T47D (cell line): ENCODE measurements at regions not wholly inside any gene's neighbourhood (a gene's known extent, or its start where the extent isn't known, plus 50 kb on each side); places are given as distances from the start of the nearest gene placed in this dataset.
A peak's percentile ranks its signal among the peaks of the same experiment; 100 is the strongest.

ENCODE experiments used
- DNase-seq, 2 experiments: peaks; one replicate each; pipeline versions ENCODE4 v3.0.0 to v3.0.0-alpha.2; 2011 to 2012; ENCODE audit warnings: low read depth in 1 of 2, low spot score in 1 of 2
- JUND ChIP-seq: IDR thresholded peaks from 2 replicates; pipeline ENCODE4 v1.6.1; 2012; ENCODE audit warnings: low read depth
- in situ Hi-C: cut with HindIII; loops from 2 replicates; pipeline ENCODE4 v1.10.0; 2016; ENCODE audit warnings: low sequenced_read_pairs, low pct_unique_long_range_greater_than_20kb

GRCh38 chr6:15981956-15982355 is 146.9 kb upstream of the MYLIP start:
- DNase-seq: no peak
- no peak for TF ChIP-seq JUND
- in situ Hi-C loops: no loop called here

- in situ Hi-C loops: no loop called here
- no peak for DNase-seq
- no peak for TF ChIP-seq JUND
Measured at GRCh38 chr6:15980801-15981200, 148.1 kb upstream of the MYLIP start.

DNA sequence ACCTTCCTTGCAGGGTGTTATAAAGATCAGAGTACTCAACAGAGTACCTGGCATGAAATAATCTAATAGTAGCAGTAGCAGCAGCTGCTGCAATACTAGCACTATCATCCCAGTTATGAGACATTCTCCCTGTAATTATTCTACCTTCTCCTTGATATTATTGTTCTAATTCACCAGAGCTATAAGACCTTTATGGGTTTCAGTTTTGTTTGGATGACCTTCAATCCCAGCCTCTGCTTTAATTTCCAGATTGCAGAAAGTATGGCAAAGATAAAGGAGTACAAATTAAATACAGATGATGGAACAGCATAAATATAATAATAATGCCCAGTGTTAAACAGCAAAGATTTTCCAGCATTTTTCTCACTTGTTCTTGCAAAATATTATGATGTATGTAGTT is 150.5 kb upstream of the MYLIP start:
- no peak for DNase-seq
- no peak for TF ChIP-seq JUND
- in situ Hi-C loops: no loop called here

GRCh38 chr6:15977050-15977449 is 151.8 kb upstream of the MYLIP start:
- in situ Hi-C loops: no loop called here
- DNase-seq: no peak

GRCh38 chr6:15974817-15975216 is 154.1 kb upstream of the MYLIP start:
- in situ Hi-C loops: no loop called here
- no peak for TF ChIP-seq JUND
- DNase-seq: no peak

More at GRCh38 chr6:15977050-15977449, 151.8 kb upstream of the MYLIP start:
- no peak for TF ChIP-seq JUND

DNA sequence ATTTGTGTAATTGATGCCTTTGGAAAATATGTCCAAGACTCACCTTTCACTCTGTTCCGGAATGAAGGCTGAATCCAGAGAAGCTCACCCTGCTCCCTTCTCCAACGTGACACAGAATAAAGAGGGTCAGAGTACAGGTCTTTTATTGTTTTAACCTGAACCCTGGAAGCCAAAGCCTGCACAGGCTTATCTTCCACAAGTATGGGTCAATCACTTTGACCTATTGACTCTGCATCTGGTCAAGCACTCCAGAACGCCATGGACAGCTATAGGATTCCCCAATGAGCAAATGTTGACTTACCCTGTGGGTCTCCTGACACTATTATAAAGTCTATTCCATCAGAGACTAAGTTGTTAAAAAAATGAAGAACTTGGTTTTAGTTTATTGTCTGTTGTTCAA is 158.4 kb upstream of the MYLIP start:
- in situ Hi-C loops: no loop called here
- no peak for DNase-seq
- TF ChIP-seq JUND: no peak

- no peak for TF ChIP-seq JUND
- DNase-seq: peak in 1 of 2 experiments; percentile 45
- in situ Hi-C loops: no loop called here
Measured at GRCh38 chr6:15969236-15969778, 159.6 kb upstream of the MYLIP start.

DNA sequence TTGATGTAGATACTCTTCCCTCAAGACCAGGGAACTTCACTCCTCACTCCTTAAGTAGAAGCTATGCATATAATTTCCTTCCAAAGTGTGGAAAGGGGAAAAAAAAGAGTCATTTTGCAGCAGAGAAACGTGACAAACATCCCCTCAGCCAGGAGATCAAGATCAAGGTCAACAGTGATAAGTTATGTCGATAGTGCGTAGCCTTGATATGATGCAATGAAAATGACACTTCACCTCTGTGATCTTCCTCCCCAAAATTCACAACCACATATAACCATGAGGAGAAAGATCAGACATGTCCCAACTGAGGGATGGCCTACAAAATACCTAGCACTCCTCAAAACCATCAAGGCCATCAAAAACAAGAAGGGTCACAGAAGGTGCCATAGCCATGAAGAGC is 160.4 kb upstream of the MYLIP start:
- in situ Hi-C loops: no loop called here
- DNase-seq: no peak
- no peak for TF ChIP-seq JUND

GRCh38 chr6:15966000-15966520 is 162.8 kb upstream of the MYLIP start:
- in situ Hi-C loops: no loop called here

DNA sequence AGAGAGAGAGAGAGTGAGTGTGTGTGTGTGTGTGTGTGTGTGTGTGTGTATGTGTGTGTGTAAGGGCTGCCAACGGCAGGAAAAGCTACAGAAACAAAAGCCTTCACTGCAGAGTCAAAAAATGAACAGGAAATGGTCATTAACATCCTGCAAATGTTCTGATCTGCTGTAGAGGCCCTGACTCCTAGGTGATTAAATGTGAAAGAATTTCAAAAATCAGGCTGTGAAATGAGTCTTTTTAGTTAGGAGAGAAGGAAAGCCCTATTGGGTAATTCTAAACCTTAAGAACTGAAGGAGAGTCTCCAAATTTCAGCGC is 166.5 kb upstream of the MYLIP start:
- DNase-seq: no peak
- TF ChIP-seq JUND: no peak
- in situ Hi-C loops: no loop called here

More at GRCh38 chr6:15966000-15966520, 162.8 kb upstream of the MYLIP start:
- no peak for TF ChIP-seq JUND
- DNase-seq: no peak

- TF ChIP-seq JUND: no peak
- in situ Hi-C loops: no loop called here
- DNase-seq: no peak
Measured at GRCh38 chr6:15961635-15962448, 167.0 kb upstream of the MYLIP start.

DNA sequence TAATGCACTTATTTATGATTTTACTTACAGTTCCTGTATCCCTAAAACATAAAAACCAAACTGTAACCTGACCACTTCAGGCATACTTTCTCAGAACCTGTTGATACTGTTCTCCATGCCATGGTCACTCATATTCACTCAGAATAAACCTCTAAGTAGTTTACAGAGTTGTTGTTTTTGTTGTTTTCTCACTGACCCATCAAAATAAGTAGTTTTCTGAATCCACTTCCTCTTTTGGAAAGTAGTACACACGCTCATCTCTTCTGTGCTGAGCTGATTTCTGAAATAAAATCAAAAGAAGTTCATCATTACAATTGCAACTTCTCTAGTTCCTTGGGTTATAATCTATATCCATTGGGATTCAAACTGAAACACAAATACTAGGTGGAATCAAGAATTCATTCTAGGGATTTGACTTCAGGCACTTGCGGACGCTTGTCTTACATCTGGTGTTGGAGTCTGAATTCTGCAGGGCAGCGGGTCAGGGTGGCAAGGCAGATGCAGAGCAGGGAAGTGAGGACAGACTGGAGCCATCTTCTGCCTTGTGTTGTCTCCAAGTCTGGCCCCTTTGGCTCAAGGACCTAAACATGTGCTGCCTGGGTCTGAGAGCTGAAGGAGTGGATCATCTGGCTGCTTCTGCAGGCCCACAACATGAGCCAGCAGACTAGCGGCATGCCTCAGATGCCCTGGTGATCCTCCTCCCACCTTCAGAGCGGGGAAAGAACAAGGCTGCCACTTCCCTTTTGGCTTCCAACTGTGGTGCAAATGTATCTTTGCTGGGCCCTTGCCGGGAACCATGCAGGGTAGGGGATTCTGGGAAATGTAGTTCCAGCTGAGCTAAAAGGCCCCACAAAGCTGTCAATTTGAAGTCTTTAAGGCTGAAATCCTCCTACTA is 167.9 kb upstream of the MYLIP start:
- DNase-seq: no peak
- TF ChIP-seq JUND: no peak
- in situ Hi-C loops: no loop called here

GRCh38 chr6:15957655-15958169 is 171.2 kb upstream of the MYLIP start:
- TF ChIP-seq JUND: no peak
- in situ Hi-C loops: no loop called here
- no peak for DNase-seq
